Vagina (tissue), 2 donors: ENCODE measurements at regions not wholly inside any gene's neighbourhood (a gene's known extent, or its start where the extent isn't known, plus 50 kb on each side); places are given as distances from the start of the nearest gene placed in this dataset.

Experiments
- DNase-seq, 2 donors: peaks; one replicate each; pipeline ENCODE4 v3.0.0-alpha.2; 2017; ENCODE audit errors: extremely low spot score in 2 of 2
- H3K27ac ChIP-seq: fragments of 200-600 bp; sonication (generic); one replicate; pipeline ENCODE4 v1.5.1; 2019
- H3K27me3 ChIP-seq: fragments of 200-600 bp; sonication (generic); one replicate; pipeline ENCODE4 v1.5.1; 2019
- H3K36me3 ChIP-seq, 2 donors: fragments of 200-600 bp; sonication (generic); one replicate each; pipeline ENCODE4 v1.5.1; 2017 to 2019
- H3K4me1 ChIP-seq: fragments of 200-600 bp; sonication (generic); one replicate; pipeline ENCODE4 v1.5.1; 2019
- H3K4me3 ChIP-seq, 2 donors: fragments of 200-600 bp; sonication (generic); 1 replicate in 1 of 2; 2 replicates in 1 of 2; pipeline ENCODE4 v1.5.1; 2016 to 2019
- H3K9me3 ChIP-seq: fragments of 200-600 bp; sonication (generic); one replicate; pipeline ENCODE4 v1.5.1; 2019
- POLR2A ChIP-seq, 2 donors: fragments of 450-650 bp; IDR thresholded peaks; one replicate each; pipeline ENCODE4 v1.6.1; 2017; ENCODE audit warnings: antibody characterized with exemption in 2 of 2, mild to moderate bottlenecking in 2 of 2, moderate library complexity in 2 of 2
- POLR2AphosphoS5 ChIP-seq, 2 donors: sonication (generic); formaldehyde crosslinking; IDR thresholded peaks; one replicate each; pipeline ENCODE4 v1.9.0; 2017; ENCODE audit warnings: antibody characterized with exemption in 2 of 2, mild to moderate bottlenecking in 2 of 2, low read depth in 1 of 2; ENCODE audit not compliant: insufficient read depth in 1 of 2
- intact Hi-C: fragments of 100-400 bp; cut with DNase I; formaldehyde crosslinking; loops from one replicate; pipeline ENCODE4 v1.15.1; 2023
- TF ChIP-seq, protein P1 (sequence below), 3 experiments: fragments of 450-650 bp in 2 of 3; fragments of 200-600 bp in 1 of 3; sonication (generic) in 1 of 3; IDR thresholded peaks; one replicate each; pipeline ENCODE4 v1.5.1; 2017 to 2019; ENCODE audit warnings: antibody characterized with exemption in 3 of 3, mild to moderate bottlenecking in 2 of 3, moderate library complexity in 2 of 3

- no peak overlapping the region for H3K4me3 ChIP-seq
- no peaks in the 10 kb centered on the region for H3K36me3 ChIP-seq
- DNase-seq, result no peak
- no peak overlapping the region for H3K27ac ChIP-seq
- H3K9me3 ChIP-seq, result no peaks in the 10 kb centered on the region
- peaks cover 8% of the 10 kb centered on the region for H3K4me1 ChIP-seq
- TF ChIP-seq POLR2AphosphoS5 (IDR thresholded peaks at IDR 0.05; ENCODE audit: insufficient read depth in 1 of 2, low read depth in 1 of 2) (no peak), POLR2A (IDR thresholded peaks at IDR 0.05) (no peak)
- TF ChIP-seq, protein P1, sequence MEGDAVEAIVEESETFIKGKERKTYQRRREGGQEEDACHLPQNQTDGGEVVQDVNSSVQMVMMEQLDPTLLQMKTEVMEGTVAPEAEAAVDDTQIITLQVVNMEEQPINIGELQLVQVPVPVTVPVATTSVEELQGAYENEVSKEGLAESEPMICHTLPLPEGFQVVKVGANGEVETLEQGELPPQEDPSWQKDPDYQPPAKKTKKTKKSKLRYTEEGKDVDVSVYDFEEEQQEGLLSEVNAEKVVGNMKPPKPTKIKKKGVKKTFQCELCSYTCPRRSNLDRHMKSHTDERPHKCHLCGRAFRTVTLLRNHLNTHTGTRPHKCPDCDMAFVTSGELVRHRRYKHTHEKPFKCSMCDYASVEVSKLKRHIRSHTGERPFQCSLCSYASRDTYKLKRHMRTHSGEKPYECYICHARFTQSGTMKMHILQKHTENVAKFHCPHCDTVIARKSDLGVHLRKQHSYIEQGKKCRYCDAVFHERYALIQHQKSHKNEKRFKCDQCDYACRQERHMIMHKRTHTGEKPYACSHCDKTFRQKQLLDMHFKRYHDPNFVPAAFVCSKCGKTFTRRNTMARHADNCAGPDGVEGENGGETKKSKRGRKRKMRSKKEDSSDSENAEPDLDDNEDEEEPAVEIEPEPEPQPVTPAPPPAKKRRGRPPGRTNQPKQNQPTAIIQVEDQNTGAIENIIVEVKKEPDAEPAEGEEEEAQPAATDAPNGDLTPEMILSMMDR (IDR thresholded peaks at IDR 0.05), result no peak
- intact Hi-C loops, result no loop called here
- H3K27me3 ChIP-seq, result no peaks in the 10 kb centered on the region
These were observed 75.2 kb upstream of the LRRN2 start for GRCh38 chr1:204760757-204761156.

DNA sequence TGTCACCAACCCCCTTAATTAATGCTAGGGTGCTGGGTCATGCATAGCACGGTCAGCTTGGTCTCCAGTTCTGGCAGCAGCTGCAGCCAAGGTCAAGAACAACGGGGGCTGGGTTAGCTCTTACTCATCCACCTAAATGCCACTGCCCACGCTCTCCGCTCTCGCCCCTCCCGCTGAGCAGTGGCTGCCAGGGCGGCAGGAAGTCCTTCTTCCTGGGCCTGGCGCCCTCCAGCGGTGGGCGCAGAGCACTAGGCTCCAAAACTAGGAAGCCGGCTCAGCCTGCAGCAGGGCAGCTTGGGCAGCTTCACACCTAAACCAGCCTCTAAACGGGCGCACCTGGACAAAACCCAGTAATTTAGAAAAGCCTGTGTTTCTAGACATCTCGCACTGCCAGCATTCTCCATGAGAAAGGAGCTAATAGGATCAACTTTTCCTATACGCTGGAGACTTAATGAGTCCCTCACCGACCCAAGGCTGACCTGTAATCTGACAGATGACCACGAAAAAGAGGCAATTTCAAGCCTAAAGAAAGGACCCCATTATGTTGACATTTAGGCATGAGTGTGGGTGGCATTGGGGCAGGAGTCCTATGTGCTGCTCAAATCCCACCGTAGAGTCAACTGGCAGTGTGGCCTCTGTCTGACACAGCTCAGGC is 78.4 kb upstream of the LRRN2 start:
- no peaks in the 10 kb centered on the region for H3K27me3 ChIP-seq

DNA sequence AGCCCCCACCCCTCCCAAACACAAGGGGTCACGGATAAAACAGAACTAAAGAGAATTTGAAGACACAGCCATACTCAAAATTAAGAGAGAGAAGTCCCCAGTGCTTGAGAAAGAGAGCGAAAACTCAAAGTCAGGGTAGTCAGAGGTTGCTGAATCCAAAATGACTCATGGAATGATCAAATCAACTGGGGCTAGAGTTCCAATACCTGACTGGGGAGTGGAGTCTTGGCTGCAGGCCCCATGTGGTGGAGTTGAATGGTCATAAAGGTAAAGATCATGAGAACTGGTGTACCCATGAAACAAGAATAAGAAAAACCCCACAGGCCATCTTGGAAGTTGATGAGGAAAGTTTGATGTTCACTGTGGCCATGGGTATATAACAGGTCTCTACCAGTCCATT is 84.5 kb upstream of the LRRN2 start:
- Histone ChIP-seq H3K27me3 (no peaks in the 10 kb centered on the region), H3K27ac (no peak overlapping the region), H3K4me1 (no peaks in the 10 kb centered on the region), H3K4me3 (no peak overlapping the region), H3K36me3 (no peaks in the 10 kb centered on the region), H3K9me3 (no peaks in the 10 kb centered on the region)
- no peak for DNase-seq
- TF ChIP-seq, protein P1 (IDR thresholded peaks at IDR 0.05), result no peak
- TF ChIP-seq POLR2AphosphoS5 (IDR thresholded peaks at IDR 0.05; ENCODE audit: insufficient read depth in 1 of 2, low read depth in 1 of 2), result no peak
- TF ChIP-seq POLR2A (IDR thresholded peaks at IDR 0.05), result no peak
- intact Hi-C loops, result no loop called here

More for the DNA sequence above, 78.4 kb upstream of the LRRN2 start:
- H3K4me3 ChIP-seq, result no peak overlapping the region
- H3K9me3 ChIP-seq, result no peaks in the 10 kb centered on the region
- H3K36me3 ChIP-seq, result no peaks in the 10 kb centered on the region
- H3K27ac ChIP-seq, result no peak overlapping the region
- intact Hi-C loops, result no loop called here
- TF ChIP-seq, protein P1 (IDR thresholded peaks at IDR 0.05), result peak in 2 of 3 experiments; percentile 26 to 52
- no peak for TF ChIP-seq POLR2A (IDR thresholded peaks at IDR 0.05)
- peak in 1 of 2 donors; percentile 49 for TF ChIP-seq POLR2AphosphoS5 (IDR thresholded peaks at IDR 0.05; ENCODE audit: insufficient read depth in 1 of 2, low read depth in 1 of 2)
- H3K4me1 ChIP-seq, result peaks cover 8% of the 10 kb centered on the region
- DNase-seq, result no peak

GRCh38 chr1:204771358-204771757 is 85.8 kb upstream of the LRRN2 start:
- Histone ChIP-seq H3K36me3 (no peaks in the 10 kb centered on the region), H3K27ac (no peak overlapping the region), H3K9me3 (no peaks in the 10 kb centered on the region), H3K4me1 (no peaks in the 10 kb centered on the region), H3K27me3 (no peaks in the 10 kb centered on the region), H3K4me3 (no peak overlapping the region)
- intact Hi-C loops, result no loop called here
- TF ChIP-seq, protein P1 (IDR thresholded peaks at IDR 0.05), result no peak
- no peak for TF ChIP-seq POLR2AphosphoS5 (IDR thresholded peaks at IDR 0.05; ENCODE audit: insufficient read depth in 1 of 2, low read depth in 1 of 2)
- TF ChIP-seq POLR2A (IDR thresholded peaks at IDR 0.05), result no peak
- DNase-seq, result no peak

DNA sequence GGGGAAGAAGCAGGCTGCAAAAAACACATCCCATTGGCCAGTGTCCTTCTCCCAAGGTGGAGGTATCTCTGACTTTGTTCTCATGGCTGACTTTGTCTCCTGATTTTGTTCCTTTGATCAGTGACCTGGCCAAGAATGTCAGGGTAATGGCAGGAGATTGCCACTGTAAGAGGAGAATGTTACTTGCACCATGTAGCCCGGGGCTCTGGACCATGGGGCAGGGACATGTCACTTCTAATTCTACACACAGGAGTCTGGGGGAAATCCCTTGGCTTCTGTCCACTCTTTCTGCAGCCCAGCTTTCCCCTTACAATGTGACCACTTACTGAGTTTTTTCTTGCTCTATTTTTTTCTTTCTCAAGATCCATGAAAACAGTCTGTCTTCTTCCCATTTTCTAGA is 87.7 kb upstream of the LRRN2 start:
- H3K27me3 ChIP-seq, result no peaks in the 10 kb centered on the region
- intact Hi-C loops, result no loop called here

More for the DNA sequence above, 87.7 kb upstream of the LRRN2 start:
- Histone ChIP-seq H3K4me3 (no peak overlapping the region), H3K9me3 (no peaks in the 10 kb centered on the region), H3K36me3 (no peaks in the 10 kb centered on the region), H3K4me1 (no peaks in the 10 kb centered on the region), H3K27ac (no peak overlapping the region)
- TF ChIP-seq POLR2A (IDR thresholded peaks at IDR 0.05) (no peak), POLR2AphosphoS5 (IDR thresholded peaks at IDR 0.05; ENCODE audit: insufficient read depth in 1 of 2, low read depth in 1 of 2) (no peak)
- TF ChIP-seq, protein P1 (IDR thresholded peaks at IDR 0.05), result no peak
- DNase-seq, result no peak
